K562 (cell line): ENCODE measurements at regions not wholly inside any gene's neighbourhood (a gene's known extent, or its start where the extent isn't known, plus 50 kb on each side); places are given as distances from the start of the nearest gene placed in this dataset.

Experiments
- ATF6 ChIP-seq: sonication (generic); formaldehyde crosslinking; IDR thresholded peaks from 2 replicates; pipeline ENCODE4 v1.4.0; 2020; ENCODE audit warnings: mild to moderate bottlenecking, missing genetic modification reagents
- BMI1 ChIP-seq: fragments of 150-350 bp; IDR thresholded peaks from 2 replicates; pipeline ENCODE4 v1.6.1; 2014; ENCODE audit warnings: low read length
- BRF1 ChIP-seq: IDR thresholded peaks from 3 replicates; pipeline ENCODE4 v1.6.1; 2011; ENCODE audit warnings: borderline replicate concordance, mild to moderate bottlenecking; ENCODE audit not compliant: insufficient read length; ENCODE audit errors: extremely low read depth
- CTCF ChIP-seq, 3 experiments: IDR thresholded peaks in 2 of 3; conservative IDR thresholded peaks in 1 of 3; 2 replicates each; pipeline ENCODE4 v1.5.1; 2011 to 2012; ENCODE audit warnings: low read length in 3 of 3, mild to moderate bottlenecking in 3 of 3, control low read depth in 2 of 3, improper control_type of control experiment in 1 of 3, inconsistent platforms in 1 of 3, low read depth in 1 of 3, mixed read lengths in 1 of 3, moderate library complexity in 1 of 3; ENCODE audit not compliant: insufficient read depth in 2 of 3
- EP300 ChIP-seq: IDR thresholded peaks from 2 replicates; pipeline ENCODE4 v1.6.1; 2012; ENCODE audit warnings: low read length, improper control_type of control experiment
- FUS ChIP-seq: fragments of 200-400 bp; formaldehyde crosslinking; optimal IDR thresholded peaks from 2 replicates; pipeline ENCODE3; 2017; ENCODE audit warnings: low read depth, low read length
- MTF1 ChIP-seq: fragments of 250-450 bp; sonication (Bioruptor Pico); IDR thresholded peaks from 2 replicates; pipeline ENCODE4 v1.9.0; 2021; ENCODE audit warnings: moderate library complexity, mild to moderate bottlenecking, inconsistent platforms, borderline replicate concordance

- TF ChIP-seq FUS = no peak
- TF ChIP-seq MTF1 (CRISPR knock-in tag) = no peak
- no peak for TF ChIP-seq BRF1
- no peak for TF ChIP-seq BMI1
- no peak for TF ChIP-seq ATF6 (CRISPR knock-in tag)
- no peak for TF ChIP-seq CTCF (IDR thresholded peaks at IDR 0.05 in 2 of 3, conservative IDR thresholded peaks at IDR 0.05 in 1 of 3; ENCODE audit: insufficient read depth in 2 of 3, low read depth in 1 of 3, low read length in 3 of 3)
- no peak for TF ChIP-seq EP300
These were observed 522.5 kb downstream of the IQCM start for GRCh38 chr4:149293046-149293649.
